M059J (cell line): ENCODE measurements at regions not wholly inside any gene's neighbourhood (a gene's known extent, or its start where the extent isn't known, plus 50 kb on each side); places are given as distances from the start of the nearest gene placed in this dataset.

Source experiments
- DNase-seq: peaks from one replicate; pipeline ENCODE4 v3.0.0-alpha.2; 2012; ENCODE audit warnings: low read depth

- DNase-seq: no peak
Measured at GRCh38 chr20:60371384-60371783, 413.2 kb downstream of the CDH26 start.

GRCh38 chr20:60372275-60372674 is 414.1 kb downstream of the CDH26 start:
- no peak for DNase-seq

GRCh38 chr20:60372822-60373221 is 414.6 kb downstream of the CDH26 start:
- no peak for DNase-seq

GRCh38 chr20:60378620-60379019 is 420.4 kb downstream of the CDH26 start:
- no peak for DNase-seq

- DNase-seq: no peak
Measured at GRCh38 chr20:60381643-60382400, 423.6 kb downstream of the CDH26 start.

GRCh38 chr20:60389441-60389840 is 431.2 kb downstream of the CDH26 start:
- no peak for DNase-seq

GRCh38 chr20:60389882-60390281 is 431.7 kb downstream of the CDH26 start:
- DNase-seq: no peak

GRCh38 chr20:60395991-60396390 is 437.8 kb downstream of the CDH26 start:
- no peak for DNase-seq

- DNase-seq: no peak
Measured at GRCh38 chr20:60400567-60400966, 442.3 kb downstream of the CDH26 start.

- no peak for DNase-seq
Measured at GRCh38 chr20:60402189-60403058, 444.2 kb downstream of the CDH26 start.

GRCh38 chr20:60403105-60403741 is 445.0 kb downstream of the CDH26 start:
- DNase-seq: peak; percentile 3

- DNase-seq: no peak
Measured at GRCh38 chr20:60407011-60407771, 449.0 kb downstream of the CDH26 start.

- DNase-seq: no peak
Measured at GRCh38 chr20:60407938-60408337, 449.7 kb downstream of the CDH26 start.

GRCh38 chr20:60408435-60408834 is 450.2 kb downstream of the CDH26 start:
- no peak for DNase-seq

GRCh38 chr20:60410618-60411264 is 452.5 kb downstream of the CDH26 start:
- DNase-seq: no peak

- DNase-seq: no peak
Measured at GRCh38 chr20:60411813-60412212, 453.6 kb downstream of the CDH26 start.

- no peak for DNase-seq
Measured at GRCh38 chr20:60420676-60421229, 462.5 kb downstream of the CDH26 start.

GRCh38 chr20:60422848-60423247 is 464.6 kb downstream of the CDH26 start:
- DNase-seq: no peak

GRCh38 chr20:60424267-60424902 is 466.2 kb downstream of the CDH26 start:
- DNase-seq: no peak

- DNase-seq: no peak
Measured at GRCh38 chr20:60427516-60427915, 469.3 kb downstream of the CDH26 start.
